PC-9 (cell line): ENCODE measurements at regions not wholly inside any gene's neighbourhood (a gene's known extent, or its start where the extent isn't known, plus 50 kb on each side); places are given as distances from the start of the nearest gene placed in this dataset.

ENCODE experiments used
- BruUV-seq: library from RNA; stranded (reverse); fragments of 400-500 nt; replicated peaks from 2 replicates; lab custom pipeline; 2021; lab: Mats Ljungman, UMichigan
- CTCF ChIA-PET: fragments of 300-600 bp; sonication (Branson Sonifier 250); formaldehyde crosslinking; loops from one replicate; lab custom pipeline; 2022; ENCODE audit warnings: antibody characterized with exemption; lab: Charles Lee
- POLR2A ChIA-PET: fragments of 300-600 bp; sonication (Branson Sonifier 250); formaldehyde crosslinking; loops from one replicate; lab custom pipeline; 2022; ENCODE audit warnings: antibody characterized with exemption; ENCODE audit not compliant: unreplicated experiment; lab: Charles Lee
- DNase-seq, 2 experiments: peaks; one replicate each; pipeline versions ENCODE4 v3.0.0 to v3.0.0-alpha.2; 2015 to 2022; ENCODE audit warnings: mixed read lengths in 1 of 2
- H2AFZ ChIP-seq: fragments of 200-600 bp; sonication (generic); 2 replicates; pipeline ENCODE4 v1.8.1; 2017; ENCODE audit warnings: antibody characterized with exemption
- H3F3A ChIP-seq: fragments of 200-600 bp; sonication (generic); 2 replicates; pipeline ENCODE4 v1.8.1; 2017; ENCODE audit warnings: antibody characterized with exemption, mild to moderate bottlenecking, low read depth; ENCODE audit not compliant: insufficient read depth
- H3K27ac ChIP-seq: fragments of 200-600 bp; sonication (generic); 2 replicates; pipeline ENCODE4 v1.6.1; 2016; ENCODE audit warnings: mixed run types
- H3K27me3 ChIP-seq: fragments of 200-600 bp; sonication (generic); 2 replicates; pipeline ENCODE4 v1.6.1; 2016; ENCODE audit warnings: low read depth, mixed run types; ENCODE audit not compliant: insufficient read depth
- H3K36me3 ChIP-seq: fragments of 200-600 bp; sonication (generic); 2 replicates; pipeline ENCODE4 v1.6.1; 2016; ENCODE audit warnings: low read depth, mixed run types
- H3K4me1 ChIP-seq: fragments of 200-600 bp; sonication (generic); replicated peaks from 2 replicates; pipeline ENCODE4 v1.6.1; 2016; ENCODE audit warnings: mixed run types; ENCODE audit not compliant: insufficient read depth
- H3K4me2 ChIP-seq: fragments of 200-600 bp; sonication (generic); 2 replicates; pipeline ENCODE4 v1.6.1; 2017; ENCODE audit warnings: mixed run types
- H3K4me3 ChIP-seq: fragments of 200-600 bp; sonication (generic); 2 replicates; pipeline ENCODE4 v1.6.1; 2016; ENCODE audit warnings: mixed run types
- H3K79me2 ChIP-seq: fragments of 200-600 bp; sonication (generic); 2 replicates; pipeline ENCODE4 v1.6.1; 2017; ENCODE audit warnings: low read depth, mixed run types
- H3K9me2 ChIP-seq: fragments of 200-600 bp; sonication (generic); 2 replicates; pipeline ENCODE4 v1.8.1; 2017; ENCODE audit warnings: mild to moderate bottlenecking; ENCODE audit not compliant: insufficient read depth
- H3K9me3 ChIP-seq: fragments of 200-600 bp; sonication (generic); 2 replicates; pipeline ENCODE4 v1.8.1; 2016; ENCODE audit warnings: low read depth; ENCODE audit not compliant: insufficient read depth
- H4K20me1 ChIP-seq: fragments of 200-600 bp; sonication (generic); 2 replicates; pipeline ENCODE4 v1.8.1; 2017; ENCODE audit not compliant: insufficient read depth
- CTCF ChIP-seq: fragments of 200-600 bp; sonication (generic); conservative IDR thresholded peaks from 2 replicates; pipeline ENCODE4 v1.6.1; 2017; ENCODE audit warnings: mixed run types, antibody characterized with exemption, mild to moderate bottlenecking, moderate library complexity
- EZH2 ChIP-seq: fragments of 200-600 bp; sonication (generic); IDR thresholded peaks from 2 replicates; pipeline ENCODE4 v1.8.0; 2017; ENCODE audit warnings: antibody characterized with exemption, low read depth
- intact Hi-C: fragments of 100-400 bp; cut with micrococcal nuclease; formaldehyde crosslinking; loops from one replicate; pipeline ENCODE4 v1.10.0; 2022; ENCODE audit not compliant: unreplicated experiment

- CTCF ChIA-PET: no interaction called here
- POLR2A ChIA-PET: no interaction called here
- BruUV-seq: no TSS peak
Observed at GRCh38 chr10:131018886-131019500, 292.5 kb downstream of the TCERG1L start.

GRCh38 chr10:131019696-131020095 lies 291.8 kb downstream of the TCERG1L start:
- BruUV-seq: no TSS peak
- CTCF ChIA-PET: no interaction called here
- DNase-seq: no peak
- POLR2A ChIA-PET: no interaction called here
- H3K4me3 ChIP-seq: no peak overlapping the region
- no peaks in the 10 kb centered on the region for H3F3A ChIP-seq
- no peaks in the 10 kb centered on the region for H3K9me2 ChIP-seq
- H3K27ac ChIP-seq: no peak overlapping the region
- H3K27me3 ChIP-seq: peaks cover 24% of the 10 kb centered on the region; the same call in 1 of the 2 replicates
- intact Hi-C loops: no loop called here
- TF ChIP-seq CTCF: no peak
- TF ChIP-seq EZH2: no peak
- H3K9me3 ChIP-seq: no peaks in the 10 kb centered on the region
- no peaks in the 10 kb centered on the region for H4K20me1 ChIP-seq
- H3K36me3 ChIP-seq: no peaks in the 10 kb centered on the region
- no peaks in the 10 kb centered on the region for H3K4me1 ChIP-seq
- H3K79me2 ChIP-seq: no peaks in the 10 kb centered on the region
- H2AFZ ChIP-seq: no peak overlapping the region
- H3K4me2 ChIP-seq: no peak overlapping the region

More at GRCh38 chr10:131018886-131019500, 292.5 kb downstream of the TCERG1L start:
- Histone ChIP-seq H3K27me3 (peaks cover 24% of the 10 kb centered on the region; the same call in 1 of the 2 replicates), H3K79me2 (no peaks in the 10 kb centered on the region), H3F3A (no peaks in the 10 kb centered on the region), H3K36me3 (no peaks in the 10 kb centered on the region), H4K20me1 (no peaks in the 10 kb centered on the region), H3K4me1 (no peaks in the 10 kb centered on the region), H2AFZ (no peak overlapping the region), H3K4me3 (no peak overlapping the region), H3K4me2 (no peak overlapping the region), H3K27ac (no peak overlapping the region), H3K9me3 (no peaks in the 10 kb centered on the region), H3K9me2 (no peaks in the 10 kb centered on the region)
- intact Hi-C loops: no loop called here
- no peak for DNase-seq
- TF ChIP-seq CTCF (no peak), EZH2 (no peak)

- Histone ChIP-seq H3K4me3 (no peak overlapping the region), H3K4me1 (no peaks in the 10 kb centered on the region), H3K9me2 (no peaks in the 10 kb centered on the region), H3F3A (no peaks in the 10 kb centered on the region), H3K4me2 (no peak overlapping the region), H3K27ac (no peak overlapping the region), H2AFZ (no peak overlapping the region), H3K27me3 (peaks cover 23% of the 10 kb centered on the region; the same call in 1 of the 2 replicates), H3K79me2 (no peaks in the 10 kb centered on the region), H3K9me3 (no peaks in the 10 kb centered on the region), H3K36me3 (no peaks in the 10 kb centered on the region), H4K20me1 (no peaks in the 10 kb centered on the region)
- BruUV-seq: no TSS peak
- DNase-seq: no peak
- ChIA-PET POLR2A (no interaction called here), CTCF (no interaction called here)
- TF ChIP-seq CTCF: no peak
- no peak for TF ChIP-seq EZH2
- intact Hi-C loops: no loop called here
Observed at GRCh38 chr10:131020775-131021174, 290.7 kb downstream of the TCERG1L start.
